Mucosa of stomach (tissue), 1 donor: ENCODE measurements at regions not wholly inside any gene's neighbourhood (a gene's known extent, or its start where the extent isn't known, plus 50 kb on each side); places are given as distances from the start of the nearest gene placed in this dataset.
"Not testable (repeated sequence)": the region's sequence is repeated elsewhere in the genome, so short reads cannot be mapped to it uniquely, and the experiment has no call there.

Source experiments
- H3K27me3 ChIP-seq: one replicate; pipeline ENCODE4 v1.7.0; 2013; ENCODE audit warnings: mild to moderate bottlenecking, low read length; ENCODE audit not compliant: control insufficient read depth, insufficient read depth
- H3K36me3 ChIP-seq: one replicate; pipeline ENCODE4 v1.7.0; 2013; ENCODE audit warnings: low read length; ENCODE audit not compliant: control insufficient read depth, insufficient read depth
- H3K4me1 ChIP-seq: one replicate; pipeline ENCODE4 v1.7.0; 2013; ENCODE audit warnings: mild to moderate bottlenecking, low read length; ENCODE audit not compliant: control insufficient read depth, insufficient read depth
- H3K4me3 ChIP-seq: one replicate; pipeline ENCODE4 v1.7.0; 2013; ENCODE audit warnings: low read length
- H3K9ac ChIP-seq: one replicate; pipeline ENCODE4 v1.7.0; 2013; ENCODE audit warnings: mild to moderate bottlenecking, low read length, moderate library complexity
- H3K9me3 ChIP-seq: one replicate; pipeline ENCODE4 v1.7.0; 2013; ENCODE audit warnings: mild to moderate bottlenecking, low read length, moderate library complexity; ENCODE audit not compliant: control insufficient read depth
- donor health status: Pancreatic carcinoma.

DNA sequence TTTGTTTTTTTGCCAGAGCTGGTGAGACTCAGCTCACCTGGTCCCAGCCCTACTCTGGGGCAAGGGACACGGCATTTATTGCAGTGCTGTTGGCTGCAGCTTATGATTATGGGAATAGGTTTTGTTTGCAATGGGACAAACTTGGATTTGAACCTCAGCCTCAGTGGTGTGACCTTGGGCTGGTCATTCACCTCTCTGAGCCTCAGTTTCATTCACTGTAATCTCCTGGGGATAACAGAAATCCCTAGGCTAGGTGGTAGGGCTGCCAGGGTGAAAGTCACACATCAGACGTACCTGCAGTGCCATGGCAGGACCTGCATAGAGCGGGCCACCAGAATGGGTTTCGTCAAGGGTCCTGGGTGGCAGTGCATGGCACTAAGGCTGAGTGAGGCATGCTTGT lies 73.7 kb upstream of the MEDAG start:
- Histone ChIP-seq H3K4me3 (no peak overlapping the region), H3K9me3 (no peaks in the 10 kb centered on the region), H3K36me3 (no peaks in the 10 kb centered on the region), H3K4me1 (peaks cover 8% of the 10 kb centered on the region), H3K9ac (no peak overlapping the region), H3K27me3 (no peaks in the 10 kb centered on the region)

- peaks cover 8% of the 10 kb centered on the region for H3K4me1 ChIP-seq
- H3K9me3 ChIP-seq = no peaks in the 10 kb centered on the region
- H3K4me3 ChIP-seq = no peak overlapping the region
- no peak overlapping the region for H3K9ac ChIP-seq
- H3K36me3 ChIP-seq = no peaks in the 10 kb centered on the region
- no peaks in the 10 kb centered on the region for H3K27me3 ChIP-seq
Measured at GRCh38 chr13:30832845-30833332, 73.2 kb upstream of the MEDAG start.

DNA sequence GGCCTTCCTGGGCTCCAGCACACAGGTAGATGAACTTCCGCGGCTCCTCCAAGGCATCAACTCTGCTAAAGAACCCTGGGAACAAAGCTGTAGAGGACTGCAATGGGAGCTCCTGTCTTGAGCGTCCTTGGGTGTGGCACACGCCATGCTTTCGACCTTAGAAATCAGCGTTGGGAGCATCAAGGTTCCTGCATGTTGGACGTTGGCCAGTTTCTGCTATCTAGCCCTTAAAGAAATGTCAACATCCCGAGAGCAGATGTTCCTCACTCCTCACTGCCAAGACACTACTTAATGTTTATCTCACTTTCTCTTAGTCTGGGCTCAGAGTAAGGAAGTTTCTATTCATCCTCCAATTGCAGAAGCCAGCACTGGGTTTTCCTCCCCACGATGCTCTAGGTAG lies 70.6 kb upstream of the MEDAG start:
- no peaks in the 10 kb centered on the region for H3K9me3 ChIP-seq
- no peaks in the 10 kb centered on the region for H3K27me3 ChIP-seq
- peaks cover 8% of the 10 kb centered on the region for H3K4me1 ChIP-seq
- no peaks in the 10 kb centered on the region for H3K36me3 ChIP-seq
- H3K4me3 ChIP-seq = no peak overlapping the region
- H3K9ac ChIP-seq = no peak overlapping the region

- H3K4me3 ChIP-seq = no peak overlapping the region
- no peak overlapping the region for H3K9ac ChIP-seq
- no peaks in the 10 kb centered on the region for H3K9me3 ChIP-seq
- H3K27me3 ChIP-seq = no peaks in the 10 kb centered on the region
- H3K4me1 ChIP-seq = peaks cover 8% of the 10 kb centered on the region
- no peaks in the 10 kb centered on the region for H3K36me3 ChIP-seq
Measured at GRCh38 chr13:30837227-30838159, 68.6 kb upstream of the MEDAG start.

GRCh38 chr13:30839636-30840035 lies 66.4 kb upstream of the MEDAG start:
- not testable (repeated sequence) for H3K4me3 ChIP-seq, H3K4me1 ChIP-seq, H3K36me3 ChIP-seq

DNA sequence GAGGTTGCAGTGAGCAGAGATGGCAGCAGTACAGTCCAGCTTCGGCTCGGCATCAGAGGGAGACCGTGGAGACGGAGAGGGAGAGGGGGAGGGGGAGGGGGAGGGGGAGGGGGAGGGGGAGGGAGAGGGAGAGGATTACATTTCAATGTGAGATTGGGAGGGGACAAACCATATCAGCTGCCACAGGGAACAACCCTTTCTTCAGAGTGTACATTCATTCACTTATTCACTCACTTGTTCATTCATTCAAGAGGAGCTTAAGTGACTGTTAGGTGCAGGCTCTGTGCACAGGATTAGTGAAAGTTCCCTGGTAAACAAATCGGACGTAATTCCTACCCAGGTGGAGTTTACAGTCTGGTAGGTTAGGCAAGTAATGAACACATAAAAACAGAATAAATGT lies 65.6 kb upstream of the MEDAG start:
- no peak overlapping the region for H3K9ac ChIP-seq
- no peaks in the 10 kb centered on the region for H3K36me3 ChIP-seq
- no peaks in the 10 kb centered on the region for H3K27me3 ChIP-seq
- H3K9me3 ChIP-seq = no peaks in the 10 kb centered on the region
- no peak overlapping the region for H3K4me3 ChIP-seq
- H3K4me1 ChIP-seq = peaks cover under 1% of the 10 kb centered on the region

More at GRCh38 chr13:30839636-30840035, 66.4 kb upstream of the MEDAG start:
- not testable (repeated sequence) for H3K27me3 ChIP-seq, H3K9ac ChIP-seq, H3K9me3 ChIP-seq

- Histone ChIP-seq H3K4me3 (no peak overlapping the region), H3K9ac (no peak overlapping the region), H3K27me3 (no peaks in the 10 kb centered on the region), H3K9me3 (no peaks in the 10 kb centered on the region), H3K4me1 (no peaks in the 10 kb centered on the region), H3K36me3 (no peaks in the 10 kb centered on the region)
Measured at GRCh38 chr13:30841154-30841553, 64.9 kb upstream of the MEDAG start.

DNA sequence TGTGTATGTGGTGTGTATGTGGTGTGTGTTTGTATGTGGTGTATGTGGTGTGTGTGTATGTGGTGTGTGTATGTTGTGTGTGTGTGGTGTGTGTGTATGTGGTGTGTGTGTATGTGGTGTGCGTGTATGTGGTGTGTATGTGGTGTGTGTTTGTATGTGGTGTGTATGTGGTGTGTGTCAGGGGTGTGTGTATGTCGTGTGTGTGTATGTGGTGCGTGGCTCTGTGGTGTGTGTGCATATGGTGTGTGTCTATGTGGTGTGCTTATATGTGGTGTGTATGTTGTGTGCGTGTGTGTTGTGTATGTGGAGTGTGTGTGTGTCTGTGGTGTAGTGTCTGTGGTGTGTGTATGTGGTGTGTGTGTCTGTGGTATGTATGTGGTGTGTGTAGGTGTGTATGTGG lies 62.5 kb upstream of the MEDAG start:
- no peaks in the 10 kb centered on the region for H3K4me1 ChIP-seq
- no peaks in the 10 kb centered on the region for H3K36me3 ChIP-seq
- H3K9me3 ChIP-seq = no peaks in the 10 kb centered on the region
- H3K9ac ChIP-seq = no peak overlapping the region
- H3K4me3 ChIP-seq = no peak overlapping the region
- H3K27me3 ChIP-seq = no peaks in the 10 kb centered on the region

GRCh38 chr13:30844548-30845296 lies 61.3 kb upstream of the MEDAG start:
- Histone ChIP-seq H3K27me3 (no peaks in the 10 kb centered on the region), H3K4me3 (no peak overlapping the region), H3K9me3 (no peaks in the 10 kb centered on the region), H3K4me1 (no peaks in the 10 kb centered on the region), H3K36me3 (no peaks in the 10 kb centered on the region), H3K9ac (no peak overlapping the region)

- no peaks in the 10 kb centered on the region for H3K27me3 ChIP-seq
- no peak overlapping the region for H3K4me3 ChIP-seq
- H3K9me3 ChIP-seq = no peaks in the 10 kb centered on the region
- H3K9ac ChIP-seq = no peak overlapping the region
- H3K4me1 ChIP-seq = no peaks in the 10 kb centered on the region
- H3K36me3 ChIP-seq = no peaks in the 10 kb centered on the region
Measured at GRCh38 chr13:30845297-30846214, 60.5 kb upstream of the MEDAG start.

DNA sequence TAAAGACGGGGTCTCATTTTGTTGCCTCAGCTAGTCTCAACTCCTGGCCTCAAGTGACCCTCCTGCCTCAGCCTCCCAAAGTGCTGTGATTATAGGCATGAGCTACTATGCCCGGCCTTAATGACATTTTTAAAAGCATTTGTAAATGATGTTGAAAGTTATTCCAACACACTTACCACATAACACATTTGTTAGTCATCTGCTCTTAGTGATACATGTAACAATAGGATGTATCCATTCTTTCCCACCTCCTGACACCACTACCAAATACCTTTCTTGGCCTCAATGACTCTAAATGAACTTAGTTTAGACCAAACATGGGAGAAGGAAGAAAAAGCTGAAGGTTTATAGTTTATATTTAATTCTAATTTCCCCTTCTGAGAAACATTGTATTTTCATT lies 59.8 kb upstream of the MEDAG start:
- no peaks in the 10 kb centered on the region for H3K9me3 ChIP-seq
- H3K27me3 ChIP-seq = no peaks in the 10 kb centered on the region
- no peaks in the 10 kb centered on the region for H3K4me1 ChIP-seq
- no peaks in the 10 kb centered on the region for H3K36me3 ChIP-seq
- H3K9ac ChIP-seq = no peak overlapping the region
- no peak overlapping the region for H3K4me3 ChIP-seq
